NCI-H1417 treated with DMSO at 0.1 percent for 48 hours (cell line): ENCODE measurements at regions not wholly inside any gene's neighbourhood (a gene's known extent, or its start where the extent isn't known, plus 50 kb on each side); places are given as distances from the start of the nearest gene placed in this dataset.
A peak's percentile ranks its signal among the peaks of the same experiment; 100 is the strongest.
"Not testable (repeated sequence)": the region's sequence is repeated elsewhere in the genome, so short reads cannot be mapped to it uniquely, and the experiment has no call there.

Experiments used
- DNase-seq: peaks from one replicate; lab custom pipeline; 2025; lab: John Stamatoyannopoulos, UW

- no peak for DNase-seq
Observed at GRCh38 chr4:111274060-111274459, 651.2 kb upstream of the PITX2 start.

GRCh38 chr4:111274486-111274885 lies 651.6 kb upstream of the PITX2 start:
- DNase-seq = no peak

GRCh38 chr4:111281219-111281618 lies 658.3 kb upstream of the PITX2 start:
- DNase-seq = no peak

- no peak for DNase-seq
Observed at GRCh38 chr4:111282035-111282434, 659.2 kb upstream of the PITX2 start.

GRCh38 chr4:111283066-111283677 lies 660.3 kb upstream of the PITX2 start:
- DNase-seq = peak; percentile 3

- no peak for DNase-seq
Observed at GRCh38 chr4:111296466-111296865, 673.6 kb upstream of the PITX2 start.

- no peak for DNase-seq
Observed at GRCh38 chr4:111303806-111304205, 680.9 kb upstream of the PITX2 start.

- DNase-seq = no peak
Observed at GRCh38 chr4:111323496-111323895, 700.6 kb upstream of the PITX2 start.

- no peak for DNase-seq
Observed at GRCh38 chr4:111323916-111324315, 701.0 kb upstream of the PITX2 start.

GRCh38 chr4:111326450-111326849 lies 703.6 kb upstream of the PITX2 start:
- no peak for DNase-seq

- no peak for DNase-seq
Observed at GRCh38 chr4:111330786-111331185, 707.9 kb upstream of the PITX2 start.

GRCh38 chr4:111334361-111334760 lies 711.5 kb upstream of the PITX2 start:
- no peak for DNase-seq

GRCh38 chr4:111337186-111337876 lies 714.5 kb upstream of the PITX2 start:
- not testable (repeated sequence) for DNase-seq

- DNase-seq = no peak
Observed at GRCh38 chr4:111359602-111360001, 736.7 kb upstream of the PITX2 start.

- DNase-seq = no peak
Observed at GRCh38 chr4:111360906-111361305, 738.0 kb upstream of the PITX2 start.

GRCh38 chr4:111362941-111363361 lies 740.1 kb upstream of the PITX2 start:
- DNase-seq = no peak

GRCh38 chr4:111377880-111378279 lies 755.0 kb upstream of the PITX2 start:
- not testable (repeated sequence) for DNase-seq

- no peak for DNase-seq
Observed at GRCh38 chr4:111388561-111388960, 756.7 kb upstream of the FAM241A start.

GRCh38 chr4:111391829-111392228 lies 753.4 kb upstream of the FAM241A start:
- DNase-seq = no peak

GRCh38 chr4:111393781-111394180 lies 751.5 kb upstream of the FAM241A start:
- no peak for DNase-seq

GRCh38 chr4:111398906-111399330 lies 746.3 kb upstream of the FAM241A start:
- no peak for DNase-seq

GRCh38 chr4:111399623-111400022 lies 745.6 kb upstream of the FAM241A start:
- no peak for DNase-seq

GRCh38 chr4:111400741-111401140 lies 744.5 kb upstream of the FAM241A start:
- DNase-seq = no peak

- peak; percentile 7 for DNase-seq
Observed at GRCh38 chr4:111404673-111405072, 740.6 kb upstream of the FAM241A start.
